RWPE1 (cell line): ENCODE measurements at regions not wholly inside any gene's neighbourhood (a gene's known extent, or its start where the extent isn't known, plus 50 kb on each side); places are given as distances from the start of the nearest gene placed in this dataset.

Experiments
- CTCF ChIA-PET: fragments of 350-600 bp; sonication (Branson Sonifier 250); formaldehyde crosslinking; extraction: SDS; loops from one replicate; lab custom pipeline; 2021; lab: Yijun Ruan, JAX
- POLR2A ChIA-PET: fragments of 400-600 bp; formaldehyde crosslinking; extraction: SDS; loops from one replicate; lab custom pipeline; 2020; ENCODE audit warnings: antibody characterized with exemption; ENCODE audit not compliant: low non-redundant PET; lab: Yijun Ruan, JAX
- DNase-seq: peaks from one replicate; pipeline ENCODE4 v3.0.0; 2012; ENCODE audit warnings: low spot score
- H3K27ac ChIP-seq: fragments of 450-650 bp; 2 replicates; pipeline ENCODE4 v1.5.1; 2017
- CTCF ChIP-seq: fragments of 450-650 bp; conservative IDR thresholded peaks from 2 replicates; pipeline ENCODE4 v1.5.1; 2017; ENCODE audit warnings: low read depth, mild to moderate bottlenecking

DNA sequence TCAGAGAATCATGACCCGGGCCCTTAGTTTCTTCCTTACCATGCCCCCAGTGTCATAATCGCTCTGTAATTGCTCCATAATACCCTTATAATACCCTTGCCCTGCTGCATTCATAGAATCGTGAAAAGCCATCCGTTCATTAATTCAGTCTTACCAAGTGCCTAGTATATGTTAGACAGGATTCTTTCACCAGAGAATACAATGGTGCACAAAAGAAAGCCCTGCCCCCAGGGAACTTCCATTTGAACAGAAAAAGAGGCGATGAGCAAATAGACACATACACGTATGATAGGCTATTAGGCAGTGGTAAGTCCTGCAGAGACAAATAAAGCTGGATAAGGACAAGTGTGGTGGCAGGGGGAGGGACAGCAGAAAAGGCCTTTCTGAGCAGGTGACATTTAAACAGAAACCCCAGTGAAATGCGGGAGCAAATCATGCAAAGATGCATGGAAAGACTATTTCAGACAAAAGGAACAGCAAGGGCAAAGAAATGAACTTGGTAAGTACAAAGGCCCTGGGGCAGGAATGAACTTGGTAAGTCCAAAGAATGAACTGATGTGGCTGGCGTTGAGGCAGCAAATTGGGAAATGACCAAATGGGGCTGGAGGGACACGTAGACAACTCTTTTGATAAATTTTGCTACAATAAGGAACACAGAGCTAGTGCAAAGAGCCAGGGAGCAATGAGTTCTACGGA lies 74.6 kb upstream of the CREB3L1 start:
- no peak for DNase-seq
- H3K27ac ChIP-seq: no peak overlapping the region
- TF ChIP-seq CTCF: no peak
- ChIA-PET CTCF (no interaction called here), POLR2A (no interaction called here)

- DNase-seq: no peak
- TF ChIP-seq CTCF: no peak
- no peak overlapping the region for H3K27ac ChIP-seq
- CTCF ChIA-PET: no interaction called here
- POLR2A ChIA-PET: no interaction called here
These were observed 75.3 kb upstream of the CREB3L1 start for GRCh38 chr11:46202149-46202548.

DNA sequence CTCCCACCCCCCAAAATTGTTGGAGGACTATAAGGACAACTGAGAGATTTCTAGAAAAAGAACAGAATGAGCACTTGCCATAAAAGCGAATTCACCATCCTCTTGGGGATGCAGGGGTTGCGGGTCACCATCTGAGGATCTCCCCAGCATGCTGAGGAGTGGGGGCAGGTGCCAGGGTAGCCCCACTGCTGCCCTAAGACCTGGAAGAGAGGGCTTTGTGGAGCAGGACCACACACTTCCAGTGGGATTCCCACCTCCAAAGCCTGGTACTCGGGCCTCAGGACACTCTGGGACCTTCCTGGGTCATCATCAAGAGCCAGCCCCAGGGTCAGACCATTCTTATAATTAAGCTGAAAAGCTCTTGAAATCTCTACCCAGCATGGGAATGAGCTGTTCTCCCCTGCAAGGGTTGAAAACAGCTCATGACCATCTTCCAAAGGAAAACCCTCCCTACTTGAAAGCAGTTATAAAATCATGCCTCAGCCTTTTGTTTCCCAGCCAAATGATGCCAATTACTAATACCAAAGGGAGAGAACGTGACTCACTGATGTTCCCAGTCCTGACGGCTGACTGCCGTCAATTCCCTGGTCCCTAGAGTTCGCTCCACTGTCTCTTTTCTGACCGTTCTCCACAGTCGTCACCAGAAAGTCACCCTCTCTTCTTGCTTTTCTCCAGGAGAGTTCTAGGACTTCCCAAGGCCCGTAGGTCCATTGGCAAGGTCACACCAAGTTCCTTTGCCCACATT lies 76.8 kb upstream of the CREB3L1 start:
- DNase-seq: peak; percentile 85
- ChIA-PET POLR2A (no interaction called here), CTCF (no interaction called here)
- H3K27ac ChIP-seq: no peak overlapping the region
- TF ChIP-seq CTCF: no peak

DNA sequence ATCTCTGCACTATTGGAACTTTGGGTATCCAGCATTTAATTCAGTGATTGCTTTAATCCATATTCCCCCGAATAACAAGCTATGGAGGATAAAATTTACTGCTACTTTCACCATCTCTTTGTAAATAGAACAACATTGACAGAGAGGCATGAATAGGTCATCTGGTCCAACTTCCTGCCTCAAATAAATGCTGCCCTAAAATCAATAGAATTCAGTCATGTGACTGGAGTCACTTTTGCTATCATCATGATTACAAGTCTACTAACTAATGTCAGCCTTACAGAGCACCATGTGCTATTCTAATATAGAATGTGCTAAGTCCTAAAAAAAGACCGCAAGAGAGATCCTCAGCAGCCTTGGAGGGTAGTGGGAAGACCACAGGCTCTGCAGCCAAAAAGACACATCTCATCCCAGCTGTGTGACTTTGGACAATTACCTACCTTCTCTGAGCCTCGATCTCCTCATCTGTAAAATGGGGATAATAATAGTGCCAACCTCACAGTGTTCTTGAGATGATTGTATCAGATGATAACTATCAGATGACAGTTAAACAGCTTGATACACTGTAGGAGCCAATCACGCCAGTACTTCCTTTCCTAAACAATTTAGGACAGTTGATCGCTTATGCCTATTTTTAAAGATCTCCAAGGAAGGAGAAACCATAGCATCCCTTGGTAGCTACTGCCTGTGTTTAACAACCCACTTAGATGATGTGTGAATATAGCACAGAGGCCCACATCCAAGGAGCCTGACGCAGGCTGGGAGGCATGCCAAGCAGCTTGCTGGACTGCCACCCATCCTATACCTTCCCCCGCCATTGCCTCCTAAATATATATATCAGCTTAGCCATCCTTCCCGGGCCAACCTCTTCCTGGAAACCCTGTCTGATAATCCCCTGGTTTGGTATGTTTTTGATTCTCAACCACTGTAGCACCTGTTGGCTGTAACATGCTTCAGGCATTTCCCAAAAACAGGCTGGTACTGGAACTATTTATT lies 77.3 kb upstream of the PHF21A start:
- ChIA-PET CTCF (no interaction called here), POLR2A (no interaction called here)
- DNase-seq: no peak
- no peak overlapping the region for H3K27ac ChIP-seq
- TF ChIP-seq CTCF: no peak

DNA sequence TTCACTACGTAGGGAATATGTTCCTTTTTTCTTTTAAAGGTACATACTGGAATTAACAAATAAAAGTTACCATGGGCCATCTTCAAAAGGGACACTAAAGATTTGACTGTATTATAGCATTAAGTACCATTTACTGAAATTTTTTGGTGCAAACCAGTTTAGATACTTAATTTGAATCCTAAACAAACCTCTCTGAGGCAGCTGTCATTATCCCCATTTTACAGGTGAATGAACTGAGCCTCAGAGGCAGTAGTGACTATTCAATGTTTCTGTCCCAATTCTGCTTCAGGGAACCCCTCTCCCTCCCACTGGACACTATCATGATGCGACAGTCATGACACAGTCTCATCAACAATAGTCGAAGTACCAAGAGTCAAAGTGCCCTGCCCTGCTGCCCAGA lies 76.2 kb upstream of the PHF21A start:
- no peak overlapping the region for H3K27ac ChIP-seq
- ChIA-PET POLR2A (no interaction called here), CTCF (no interaction called here)
- no peak for TF ChIP-seq CTCF
- DNase-seq: no peak

DNA sequence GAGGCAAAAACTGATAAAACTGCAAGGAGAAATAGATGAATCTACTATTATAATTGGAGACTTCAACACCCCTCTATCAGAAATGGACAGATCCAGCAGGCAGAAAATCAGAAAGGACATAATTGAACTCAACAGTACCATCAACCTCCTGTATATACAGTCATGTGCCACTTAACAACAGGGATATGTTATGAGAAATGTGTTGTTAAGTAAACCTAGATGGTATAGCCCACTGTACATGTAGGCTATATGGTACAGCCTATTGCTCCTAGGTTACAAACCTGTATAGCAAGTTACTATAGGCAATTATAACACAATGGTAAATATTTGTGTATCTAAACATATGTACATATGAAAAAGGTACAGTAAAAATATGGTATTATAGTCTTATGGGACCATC lies 66.8 kb upstream of the PHF21A start:
- DNase-seq: no peak
- POLR2A ChIA-PET: no interaction called here
- CTCF ChIA-PET: no interaction called here
- H3K27ac ChIP-seq: no peak overlapping the region
- TF ChIP-seq CTCF: no peak
